PFSK-1 (cell line): ENCODE measurements at regions not wholly inside any gene's neighbourhood (a gene's known extent, or its start where the extent isn't known, plus 50 kb on each side); places are given as distances from the start of the nearest gene placed in this dataset.

Source experiments
- FOXP2 ChIP-seq: optimal IDR thresholded peaks from 2 replicates; pipeline ENCODE3; 2011; ENCODE audit warnings: borderline replicate concordance, control low read depth, inconsistent platforms; ENCODE audit not compliant: insufficient read depth; ENCODE audit errors: extremely low read length, extremely low read depth
- POLR2AphosphoS5 ChIP-seq: IDR thresholded peaks from 2 replicates; pipeline ENCODE4 v1.6.1; 2012; ENCODE audit warnings: low read depth, mild to moderate bottlenecking, control low read depth, low read length, moderate library complexity
- REST ChIP-seq, 2 experiments: IDR thresholded peaks; 2 replicates each; pipeline versions ENCODE4 v1.6.1 to v1.8.0; 2011 to 2012; ENCODE audit warnings: low read depth in 2 of 2, low read length in 2 of 2, control low read depth in 1 of 2, inconsistent platforms in 1 of 2, mild to moderate bottlenecking in 1 of 2, moderate library complexity in 1 of 2; ENCODE audit not compliant: insufficient read depth in 1 of 2
- SIN3A ChIP-seq: IDR thresholded peaks from 2 replicates; pipeline ENCODE4 v1.6.1; 2012; ENCODE audit warnings: mild to moderate bottlenecking, low read length, moderate library complexity, borderline replicate concordance; ENCODE audit not compliant: insufficient read depth
- TAF1 ChIP-seq: IDR thresholded peaks from 2 replicates; pipeline ENCODE4 v1.6.1; 2012; ENCODE audit warnings: low read length, control low read depth, borderline replicate concordance; ENCODE audit not compliant: insufficient read depth

- TF ChIP-seq TAF1 (no peak), REST (IDR thresholded peaks at IDR 0.05; ENCODE audit: insufficient read depth in 1 of 2, low read depth in 2 of 2, low read length in 2 of 2) (no peak), FOXP2 (no peak), SIN3A (no peak), POLR2AphosphoS5 (no peak)
Observed at GRCh38 chr2:133756833-133757232, 188.6 kb upstream of the NCKAP5 start.

- TF ChIP-seq REST (IDR thresholded peaks at IDR 0.05; ENCODE audit: insufficient read depth in 1 of 2, low read depth in 2 of 2, low read length in 2 of 2) (no peak), SIN3A (no peak), POLR2AphosphoS5 (no peak), TAF1 (no peak), FOXP2 (no peak)
Observed at GRCh38 chr2:133760376-133760775, 192.1 kb upstream of the NCKAP5 start.

- TF ChIP-seq POLR2AphosphoS5 = no peak
- TF ChIP-seq SIN3A = no peak
- no peak for TF ChIP-seq REST (IDR thresholded peaks at IDR 0.05; ENCODE audit: insufficient read depth in 1 of 2, low read depth in 2 of 2, low read length in 2 of 2)
- no peak for TF ChIP-seq TAF1
- no peak for TF ChIP-seq FOXP2
Observed at GRCh38 chr2:133765658-133766057, 197.4 kb upstream of the NCKAP5 start.

GRCh38 chr2:133766164-133766832 lies 198.0 kb upstream of the NCKAP5 start:
- TF ChIP-seq REST (IDR thresholded peaks at IDR 0.05; ENCODE audit: insufficient read depth in 1 of 2, low read depth in 2 of 2, low read length in 2 of 2) = no peak
- no peak for TF ChIP-seq SIN3A
- TF ChIP-seq TAF1 = no peak
- TF ChIP-seq POLR2AphosphoS5 = no peak
- no peak for TF ChIP-seq FOXP2

- TF ChIP-seq REST (IDR thresholded peaks at IDR 0.05; ENCODE audit: insufficient read depth in 1 of 2, low read depth in 2 of 2, low read length in 2 of 2) (no peak), POLR2AphosphoS5 (no peak), TAF1 (no peak), FOXP2 (no peak)
Observed at GRCh38 chr2:133768256-133768655, 200.0 kb upstream of the NCKAP5 start.
